HEK293 (cell line): ENCODE measurements at regions not wholly inside any gene's neighbourhood (a gene's known extent, or its start where the extent isn't known, plus 50 kb on each side); places are given as distances from the start of the nearest gene placed in this dataset.

ENCODE experiments used
- CTCF ChIA-PET: fragments of 350-600 bp; formaldehyde crosslinking; extraction: SDS; loops from one replicate; lab custom pipeline; 2021; ENCODE audit warnings: antibody characterized with exemption; lab: Yijun Ruan, JAX
- POLR2A ChIA-PET: fragments of 300-600 bp; formaldehyde crosslinking; extraction: SDS; loops from one replicate; lab custom pipeline; 2020; ENCODE audit warnings: antibody characterized with exemption, inconsistent platforms; lab: Yijun Ruan, JAX
- H3K27ac ChIP-seq: fragments of 200-500 bp; sonication (Bioruptor generic); 2 replicates; pipeline ENCODE4 v1.5.1; 2014; ENCODE audit warnings: low read depth, low read length, control low read depth, inconsistent platforms; ENCODE audit errors: extremely low read depth
- H3K36me3 ChIP-seq, 2 experiments: fragments of 200-500 bp in 1 of 2; sonication (Bioruptor generic) in 1 of 2; 1 replicate in 1 of 2; 2 replicates in 1 of 2; pipeline ENCODE4 v1.5.1; 2014 to 2017; ENCODE audit warnings: inconsistent platforms in 2 of 2, low read length in 2 of 2; ENCODE audit not compliant: control insufficient read depth in 2 of 2, insufficient read depth in 1 of 2
- H3K4me1 ChIP-seq: fragments of 200-500 bp; sonication (Bioruptor generic); 2 replicates; pipeline ENCODE4 v1.5.1; 2014; ENCODE audit warnings: mild to moderate bottlenecking, low read length, inconsistent platforms; ENCODE audit not compliant: control insufficient read depth, insufficient read depth
- H3K4me3 ChIP-seq: 2 replicates; pipeline ENCODE4 v1.5.1; 2011; ENCODE audit warnings: low read depth, mild to moderate bottlenecking, control low read depth, low read length, moderate library complexity
- H3K9me3 ChIP-seq: fragments of 200-500 bp; sonication (Bioruptor generic); 2 replicates; pipeline ENCODE4 v1.5.1; 2014; ENCODE audit warnings: low read depth, low read length, inconsistent platforms; ENCODE audit not compliant: control insufficient read depth, insufficient read depth
- HOXC10 ChIP-seq: sonication (generic); formaldehyde crosslinking; IDR thresholded peaks from 2 replicates; pipeline ENCODE4 v1.8.1; 2023; ENCODE audit warnings: mild to moderate bottlenecking, missing genetic modification reagents
- KLF1 ChIP-seq: fragments of 450-650 bp; formaldehyde crosslinking; IDR thresholded peaks from 2 replicates; pipeline ENCODE4 v1.5.1; 2016; ENCODE audit warnings: missing biosample characterization, missing genetic modification characterization
- KLF16 ChIP-seq: fragments of 450-650 bp; formaldehyde crosslinking; IDR thresholded peaks from 2 replicates; pipeline ENCODE4 v1.5.1; 2017; ENCODE audit warnings: missing biosample characterization, missing genetic modification characterization
- KLF8 ChIP-seq: fragments of 450-650 bp; formaldehyde crosslinking; IDR thresholded peaks from 2 replicates; pipeline ENCODE4 v1.5.1; 2016; ENCODE audit warnings: missing biosample characterization, missing genetic modification characterization
- SP3 ChIP-seq: fragments of 450-650 bp; formaldehyde crosslinking; IDR thresholded peaks from 2 replicates; pipeline ENCODE4 v1.5.1; 2016; ENCODE audit warnings: missing biosample characterization, missing genetic modification characterization
- ZBTB10 ChIP-seq: fragments of 450-650 bp; formaldehyde crosslinking; IDR thresholded peaks from 2 replicates; pipeline ENCODE4 v1.5.1; 2016; ENCODE audit warnings: missing biosample characterization, missing genetic modification characterization
- ZBTB17 ChIP-seq: fragments of 450-650 bp; formaldehyde crosslinking; IDR thresholded peaks from 2 replicates; pipeline ENCODE4 v1.5.1; 2016; ENCODE audit warnings: missing biosample characterization, missing genetic modification characterization
- ZBTB49 ChIP-seq: fragments of 450-650 bp; formaldehyde crosslinking; IDR thresholded peaks from 2 replicates; pipeline ENCODE4 v1.5.1; 2016; ENCODE audit warnings: missing biosample characterization, missing genetic modification characterization, low read depth
- ZNF2 ChIP-seq: fragments of 450-650 bp; formaldehyde crosslinking; IDR thresholded peaks from 2 replicates; pipeline ENCODE4 v1.5.1; 2016; ENCODE audit warnings: missing biosample characterization, missing genetic modification characterization
- ZNF214 ChIP-seq: fragments of 450-650 bp; formaldehyde crosslinking; IDR thresholded peaks from 2 replicates; pipeline ENCODE4 v1.5.1; 2017; ENCODE audit warnings: missing biosample characterization, mild to moderate bottlenecking, missing genetic modification characterization, borderline replicate concordance
- ZNF274 ChIP-seq, 2 experiments: fragments of 200-500 bp in 1 of 2; fragments of 450-650 bp in 1 of 2; sonication (Bioruptor generic) in 1 of 2; formaldehyde crosslinking in 1 of 2; IDR thresholded peaks; 2 replicates each; pipeline versions ENCODE4 v1.5.1 to v1.6.1; 2014 to 2016; ENCODE audit warnings: borderline replicate concordance in 1 of 2, inconsistent platforms in 1 of 2, low read length in 1 of 2, missing biosample characterization in 1 of 2, missing genetic modification characterization in 1 of 2
- ZNF341 ChIP-seq: fragments of 450-650 bp; formaldehyde crosslinking; IDR thresholded peaks from 2 replicates; pipeline ENCODE4; 2016; ENCODE audit warnings: low read depth, missing biosample characterization, missing genetic modification characterization
- ZNF521 ChIP-seq: fragments of 450-650 bp; formaldehyde crosslinking; IDR thresholded peaks from 2 replicates; pipeline ENCODE4 v1.5.1; 2017; ENCODE audit warnings: missing biosample characterization, mild to moderate bottlenecking, missing genetic modification characterization
- ZNF555 ChIP-seq: fragments of 450-650 bp; formaldehyde crosslinking; conservative IDR thresholded peaks from 2 replicates; pipeline ENCODE4 v1.5.1; 2017; ENCODE audit warnings: missing biosample characterization, mild to moderate bottlenecking, missing genetic modification characterization, inconsistent platforms
- ZNF558 ChIP-seq: fragments of 450-650 bp; formaldehyde crosslinking; IDR thresholded peaks from 2 replicates; pipeline ENCODE4 v1.5.1; 2016; ENCODE audit warnings: missing biosample characterization, missing genetic modification characterization
- ZNF560 ChIP-seq: fragments of 450-650 bp; formaldehyde crosslinking; IDR thresholded peaks from 2 replicates; pipeline ENCODE4 v1.5.1; 2017; ENCODE audit warnings: missing biosample characterization, missing genetic modification characterization, borderline replicate concordance
- ZNF571 ChIP-seq: fragments of 450-650 bp; formaldehyde crosslinking; IDR thresholded peaks from 2 replicates; pipeline ENCODE4 v1.5.0; 2017; ENCODE audit warnings: missing biosample characterization, missing genetic modification characterization
- ZNF610 ChIP-seq: fragments of 450-650 bp; formaldehyde crosslinking; IDR thresholded peaks from 2 replicates; pipeline ENCODE4 v1.5.1; 2016; ENCODE audit warnings: missing biosample characterization, missing genetic modification characterization, borderline replicate concordance
- ZNF664 ChIP-seq: fragments of 450-650 bp; formaldehyde crosslinking; IDR thresholded peaks from 2 replicates; pipeline ENCODE4 v1.5.1; 2016; ENCODE audit warnings: missing biosample characterization, missing genetic modification characterization
- ZNF776 ChIP-seq: fragments of 450-650 bp; formaldehyde crosslinking; IDR thresholded peaks from 2 replicates; pipeline ENCODE4 v1.5.0; 2017; ENCODE audit warnings: missing biosample characterization, missing genetic modification characterization, borderline replicate concordance
- ZNF785 ChIP-seq: fragments of 450-650 bp; formaldehyde crosslinking; IDR thresholded peaks from 2 replicates; pipeline ENCODE4 v1.5.1; 2016; ENCODE audit warnings: missing biosample characterization, missing genetic modification characterization
- ZNF830 ChIP-seq: fragments of 450-650 bp; IDR thresholded peaks from 2 replicates; pipeline ENCODE4 v1.5.0; 2018; ENCODE audit warnings: missing biosample characterization, missing genetic modification characterization, low read depth, mild to moderate bottlenecking, moderate library complexity
- ZSCAN18 ChIP-seq: fragments of 450-650 bp; formaldehyde crosslinking; IDR thresholded peaks from 2 replicates; pipeline ENCODE4 v1.5.1; 2016; ENCODE audit warnings: missing biosample characterization, missing genetic modification characterization
- TF ChIP-seq, protein P1 (sequence below): fragments of 450-650 bp; formaldehyde crosslinking; IDR thresholded peaks from 2 replicates; pipeline ENCODE4 v1.5.1; 2016; ENCODE audit warnings: missing biosample characterization, missing genetic modification characterization
- TF ChIP-seq, protein P2 (sequence below): fragments of 450-650 bp; IDR thresholded peaks from 2 replicates; pipeline ENCODE4 v1.5.1; 2018; ENCODE audit warnings: missing biosample characterization, missing genetic modification characterization

DNA sequence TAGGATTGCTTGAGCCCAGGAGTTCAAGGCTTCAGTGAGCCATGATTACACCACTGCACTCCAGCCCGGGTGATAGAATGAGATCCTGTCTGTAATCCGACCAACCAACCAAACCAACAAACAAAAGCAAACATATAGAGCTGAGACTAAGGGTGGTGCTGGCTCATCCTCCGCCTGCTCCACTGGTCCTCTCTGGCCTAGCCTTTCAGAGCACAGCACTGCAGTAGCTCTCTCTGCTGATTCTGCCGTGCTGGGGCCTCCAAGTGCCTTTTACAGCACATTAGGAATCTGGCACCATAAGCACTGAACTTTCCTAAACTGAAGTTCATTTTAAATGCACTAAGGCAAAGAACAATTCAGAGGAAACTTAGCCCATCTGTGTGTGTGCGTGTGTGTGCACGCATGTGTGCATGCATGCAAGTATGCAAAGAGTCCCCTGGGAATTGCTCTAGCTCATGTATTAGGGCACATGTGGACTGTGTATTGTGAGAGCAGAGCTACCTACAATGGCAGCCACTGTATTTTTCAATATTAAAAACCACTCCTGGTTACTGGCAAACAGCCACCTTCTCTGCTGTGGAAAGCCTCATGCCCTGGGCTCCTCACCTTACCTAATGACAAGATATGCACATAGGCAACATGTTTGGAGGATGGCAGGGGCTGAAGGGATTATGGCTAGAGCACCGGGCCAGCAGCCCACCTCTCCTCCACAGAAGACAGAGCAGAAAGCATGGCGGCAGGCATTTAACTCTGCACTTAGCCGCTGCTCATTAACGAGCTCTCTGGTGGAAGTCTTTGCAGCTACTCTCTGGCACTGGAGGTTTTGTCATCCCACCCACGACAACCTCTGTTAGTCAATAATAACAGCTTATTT is 223.1 kb upstream of the TSHZ3 start:
- no peak for TF ChIP-seq ZNF214 (tag by site-specific recombination)
- no peak for TF ChIP-seq KLF1 (tag by site-specific recombination)
- no peak for TF ChIP-seq ZNF341 (tag by site-specific recombination)
- TF ChIP-seq ZNF610 = no peak
- no peak for TF ChIP-seq ZBTB10 (tag by site-specific recombination)
- TF ChIP-seq ZNF830 (tag by site-specific recombination) = no peak
- no peak for TF ChIP-seq ZNF274 (IDR thresholded peaks at IDR 0.05; ENCODE audit: low read length)
- TF ChIP-seq ZNF274 (tag by site-specific recombination; IDR thresholded peaks at IDR 0.05; ENCODE audit: borderline replicate concordance) = no peak
- TF ChIP-seq ZNF571 (tag by site-specific recombination) = no peak
- TF ChIP-seq ZNF664 (tag by site-specific recombination) = no peak
- no peak for TF ChIP-seq KLF8 (tag by site-specific recombination)
- TF ChIP-seq HOXC10 = no peak
- no peak for TF ChIP-seq ZNF521
- TF ChIP-seq ZNF558 (tag by site-specific recombination) = no peak
- no peak for TF ChIP-seq SP3 (tag by site-specific recombination)
- TF ChIP-seq ZNF560 (tag by site-specific recombination) = no peak
- Histone ChIP-seq H3K27ac (no peak overlapping the region), H3K4me1 (no peaks in the 10 kb centered on the region), H3K9me3 (no peaks in the 10 kb centered on the region; the same call in 1 of the 2 replicates), H3K36me3 (no peaks in the 10 kb centered on the region; a peak in 1 of 3 replicates), H3K4me3 (no peak overlapping the region)
- ChIA-PET POLR2A (no interaction called here), CTCF (interaction anchor here (0.6 to 1.3 kb wide), 6 partner anchors 19 to 652 kb away, joined by 3 to 5 read pairs (median 4); no protein-coding TSS in a partner anchor)

DNA sequence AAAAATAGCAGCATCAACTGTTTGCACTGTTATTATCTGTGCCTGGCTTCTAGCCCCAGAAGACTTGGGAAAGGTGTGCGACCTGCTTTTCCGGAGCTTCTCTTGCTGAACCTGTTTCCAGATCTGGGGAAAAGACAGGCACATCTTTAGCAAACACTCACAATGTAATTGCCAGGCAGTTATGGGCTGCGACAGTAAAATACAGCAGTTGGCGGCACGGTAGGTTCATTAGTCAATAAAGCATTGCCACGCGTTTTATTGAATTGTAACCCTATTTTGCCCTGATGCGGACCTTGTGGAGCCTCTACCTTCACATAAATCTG is 223.7 kb upstream of the TSHZ3 start:
- Histone ChIP-seq H3K9me3 (no peaks in the 10 kb centered on the region; the same call in 1 of the 2 replicates), H3K4me1 (no peaks in the 10 kb centered on the region), H3K36me3 (no peaks in the 10 kb centered on the region; a peak in 1 of 3 replicates), H3K27ac (no peak overlapping the region), H3K4me3 (no peak overlapping the region)
- POLR2A ChIA-PET = no interaction called here
- CTCF ChIA-PET = interaction anchor here (0.6 to 2.0 kb wide), 5 partner anchors 19 to 652 kb away, joined by 3 to 7 read pairs (median 4); no protein-coding TSS in a partner anchor
- TF ChIP-seq ZSCAN18 (tag by site-specific recombination) (no peak), ZNF776 (tag by site-specific recombination) (no peak), ZNF2 (tag by site-specific recombination) (no peak), KLF16 (no peak), ZNF785 (no peak), ZNF555 (no peak), ZBTB49 (tag by site-specific recombination) (no peak), ZBTB17 (tag by site-specific recombination) (no peak)
- TF ChIP-seq, protein P1, sequence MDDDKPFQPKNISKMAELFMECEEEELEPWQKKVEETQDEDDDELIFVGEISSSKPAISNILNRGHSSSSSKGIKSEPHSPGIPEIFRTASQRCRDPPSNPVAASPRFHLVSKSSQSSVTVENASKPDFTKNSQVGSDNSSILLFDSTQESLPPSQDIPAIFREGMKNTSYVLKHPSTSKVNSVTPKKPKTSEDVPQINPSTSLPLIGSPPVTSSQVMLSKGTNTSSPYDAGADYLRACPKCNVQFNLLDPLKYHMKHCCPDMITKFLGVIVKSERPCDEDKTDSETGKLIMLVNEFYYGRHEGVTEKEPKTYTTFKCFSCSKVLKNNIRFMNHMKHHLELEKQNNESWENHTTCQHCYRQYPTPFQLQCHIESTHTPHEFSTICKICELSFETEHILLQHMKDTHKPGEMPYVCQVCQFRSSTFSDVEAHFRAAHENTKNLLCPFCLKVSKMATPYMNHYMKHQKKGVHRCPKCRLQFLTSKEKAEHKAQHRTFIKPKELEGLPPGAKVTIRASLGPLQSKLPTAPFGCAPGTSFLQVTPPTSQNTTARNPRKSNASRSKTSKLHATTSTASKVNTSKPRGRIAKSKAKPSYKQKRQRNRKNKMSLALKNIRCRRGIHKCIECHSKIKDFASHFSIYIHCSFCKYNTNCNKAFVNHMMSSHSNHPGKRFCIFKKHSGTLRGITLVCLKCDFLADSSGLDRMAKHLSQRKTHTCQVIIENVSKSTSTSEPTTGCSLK = no peak
- TF ChIP-seq, protein P2, sequence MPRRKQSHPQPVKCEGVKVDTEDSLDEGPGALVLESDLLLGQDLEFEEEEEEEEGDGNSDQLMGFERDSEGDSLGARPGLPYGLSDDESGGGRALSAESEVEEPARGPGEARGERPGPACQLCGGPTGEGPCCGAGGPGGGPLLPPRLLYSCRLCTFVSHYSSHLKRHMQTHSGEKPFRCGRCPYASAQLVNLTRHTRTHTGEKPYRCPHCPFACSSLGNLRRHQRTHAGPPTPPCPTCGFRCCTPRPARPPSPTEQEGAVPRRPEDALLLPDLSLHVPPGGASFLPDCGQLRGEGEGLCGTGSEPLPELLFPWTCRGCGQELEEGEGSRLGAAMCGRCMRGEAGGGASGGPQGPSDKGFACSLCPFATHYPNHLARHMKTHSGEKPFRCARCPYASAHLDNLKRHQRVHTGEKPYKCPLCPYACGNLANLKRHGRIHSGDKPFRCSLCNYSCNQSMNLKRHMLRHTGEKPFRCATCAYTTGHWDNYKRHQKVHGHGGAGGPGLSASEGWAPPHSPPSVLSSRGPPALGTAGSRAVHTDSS (tag by site-specific recombination) = no peak
